HPDE6-E6E7 (cell line): ENCODE measurements at regions not wholly inside any gene's neighbourhood (a gene's known extent, or its start where the extent isn't known, plus 50 kb on each side); places are given as distances from the start of the nearest gene placed in this dataset.

ENCODE experiments used
- DNase-seq: peaks from one replicate; pipeline ENCODE4 v3.0.0; 2011; ENCODE audit warnings: missing footprints; ENCODE audit errors: extremely low spot score

DNA sequence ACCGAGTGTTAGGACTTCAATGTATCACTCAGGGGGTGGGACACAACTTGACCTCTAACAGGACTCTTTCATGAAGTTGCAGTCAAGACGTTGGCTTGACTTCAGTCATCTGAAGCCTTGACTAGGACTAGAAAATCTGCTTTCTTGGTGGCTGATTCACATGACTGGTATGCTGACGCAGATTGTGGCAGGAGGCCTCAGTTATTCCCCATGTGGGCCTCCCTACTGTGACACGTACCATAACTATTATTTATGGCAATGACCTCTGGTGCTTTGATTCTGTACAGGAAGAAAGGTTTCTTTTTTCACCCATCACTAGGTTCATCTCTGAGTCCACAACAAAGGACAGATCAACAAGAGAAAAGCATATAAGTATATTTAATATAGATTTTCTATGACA is 270.4 kb downstream of the NEDD1 start:
- no peak for DNase-seq

DNA sequence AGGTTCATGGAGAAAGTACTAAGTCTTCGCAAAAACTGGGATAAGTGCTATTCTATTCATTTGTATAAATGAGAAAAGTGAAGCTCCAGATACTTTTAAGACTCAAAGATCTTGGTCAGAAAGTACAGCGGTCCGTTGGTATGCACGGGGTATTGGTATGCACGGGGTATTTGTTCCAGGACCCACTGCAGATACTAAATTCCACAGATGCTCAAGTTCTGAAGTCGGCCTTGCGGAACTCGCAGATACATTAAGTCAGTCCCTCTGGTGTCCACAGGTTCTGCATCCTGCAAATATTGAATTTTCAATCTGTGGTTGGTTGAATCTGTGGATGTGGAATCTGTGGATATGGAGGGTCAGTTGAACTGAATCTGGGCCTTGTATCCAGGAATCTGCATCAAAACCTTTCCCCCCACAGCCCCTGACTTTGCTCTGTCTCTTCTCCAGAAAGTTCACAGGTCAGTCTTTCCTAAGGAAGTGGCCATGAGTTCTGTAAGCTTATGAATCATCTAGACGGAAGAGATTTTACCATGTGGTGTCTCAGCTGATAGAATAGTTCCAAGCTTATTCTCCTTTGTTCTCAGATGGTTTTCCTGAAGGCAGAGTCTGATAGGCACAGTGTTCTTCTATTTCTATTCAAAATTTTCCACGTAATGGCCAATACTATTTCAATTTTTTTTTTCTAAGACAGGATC is 274.7 kb downstream of the NEDD1 start:
- DNase-seq: no peak

DNA sequence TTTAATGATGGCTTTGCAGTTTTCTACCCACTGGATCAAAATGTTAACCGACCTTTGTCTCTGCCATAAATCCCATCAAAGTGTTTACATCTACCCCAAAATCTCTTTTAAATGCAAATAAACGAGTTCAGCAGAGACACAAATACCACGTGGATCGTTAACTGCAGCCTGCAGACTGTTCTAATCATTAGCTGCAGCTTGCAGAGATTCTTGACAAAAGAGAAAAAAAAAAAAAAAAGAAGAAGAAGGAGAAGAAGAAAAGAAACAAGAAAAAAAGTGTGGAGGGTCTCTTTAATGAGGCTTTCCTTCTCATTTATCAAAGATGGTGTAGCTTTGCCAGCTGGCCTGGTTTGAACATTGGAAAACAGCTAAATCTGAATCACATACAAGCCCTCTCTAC is 275.7 kb downstream of the NEDD1 start:
- DNase-seq: no peak

DNA sequence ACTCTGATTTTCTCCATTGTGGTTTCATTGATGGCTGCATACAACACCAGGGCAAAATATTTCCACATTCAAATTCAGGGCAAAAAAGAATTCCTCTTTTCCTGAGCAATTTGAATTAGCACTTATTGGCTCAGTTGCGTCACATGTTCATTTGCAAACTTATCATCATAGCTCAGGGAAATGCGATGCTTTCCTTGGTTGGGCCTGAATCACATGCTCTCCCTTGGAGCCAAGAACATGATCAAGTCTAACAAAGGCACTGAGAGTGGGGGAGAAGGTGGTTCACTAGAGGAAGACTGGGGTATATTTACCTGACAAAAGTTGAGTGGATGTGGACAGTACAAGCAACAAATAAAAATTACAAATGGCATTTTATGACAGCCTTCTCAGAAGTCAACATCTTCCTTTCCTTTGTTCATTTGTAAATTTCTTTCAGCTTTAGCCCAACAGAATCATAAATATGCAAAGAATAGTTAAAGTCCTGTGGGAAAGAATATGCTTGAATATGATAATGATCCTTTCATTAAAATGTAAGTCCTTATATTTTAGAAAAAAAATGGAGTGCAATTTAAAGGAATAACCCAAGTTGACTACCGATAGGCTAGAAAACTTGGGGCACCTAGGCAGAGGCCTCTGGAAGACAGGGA is 277.2 kb downstream of the NEDD1 start:
- DNase-seq: no peak

DNA sequence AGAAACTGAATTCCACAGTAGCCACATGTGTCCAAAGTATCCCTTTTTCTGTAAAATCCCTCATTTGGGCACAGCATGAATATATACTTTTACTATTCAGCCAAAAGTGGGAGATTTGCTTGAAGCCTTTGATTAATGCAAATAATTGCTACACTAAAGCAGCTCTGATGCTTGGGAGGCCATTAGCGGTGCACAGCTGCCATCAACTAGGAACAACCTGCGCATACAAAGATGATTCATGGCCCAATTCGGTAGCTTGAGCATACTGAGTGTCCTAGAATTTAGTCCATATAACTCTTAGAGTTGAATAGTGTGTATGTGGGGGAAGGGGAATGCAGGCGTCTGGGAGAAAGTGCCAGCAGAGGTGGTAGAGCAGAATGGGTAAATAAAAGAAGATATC is 277.0 kb upstream of the RMST start:
- no peak for DNase-seq

DNA sequence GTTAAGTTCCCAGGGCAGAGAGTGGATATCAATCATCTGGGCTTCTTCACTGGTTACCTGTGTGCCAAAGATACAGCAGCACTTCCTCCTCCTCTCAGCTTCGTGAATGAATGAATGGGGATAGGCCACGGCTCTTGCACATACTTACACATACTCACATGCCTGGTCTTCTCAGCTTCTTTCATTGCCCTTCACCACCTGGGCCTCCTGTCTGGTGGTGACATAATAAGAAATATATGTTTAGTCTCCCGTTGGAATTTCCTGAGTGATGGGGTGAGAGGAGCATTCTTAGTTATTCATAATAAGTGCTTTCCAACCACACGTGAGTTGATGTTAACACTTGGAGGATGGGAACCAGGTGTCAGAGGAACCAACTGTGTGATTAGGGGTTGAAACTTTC is 268.1 kb upstream of the RMST start:
- DNase-seq: no peak

DNA sequence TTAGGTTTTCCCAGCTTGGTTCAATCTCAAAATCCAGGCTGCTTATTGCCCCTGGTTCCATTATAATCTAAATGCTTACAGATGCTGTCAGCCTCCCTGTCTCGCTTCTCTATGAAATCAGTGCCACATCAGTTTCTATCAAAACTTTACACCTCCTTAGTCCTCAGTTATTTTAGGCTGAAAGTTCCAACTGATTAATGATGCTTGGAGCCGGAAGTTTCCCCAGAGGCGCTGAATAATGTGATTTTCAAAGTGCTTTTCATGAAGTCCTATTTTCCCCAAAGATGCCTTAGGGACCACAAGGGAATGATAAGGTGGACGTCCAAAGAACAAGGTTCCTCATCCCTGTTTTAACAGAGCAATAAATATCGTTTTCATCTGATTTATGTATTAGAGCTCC is 262.4 kb upstream of the RMST start:
- DNase-seq: no peak

DNA sequence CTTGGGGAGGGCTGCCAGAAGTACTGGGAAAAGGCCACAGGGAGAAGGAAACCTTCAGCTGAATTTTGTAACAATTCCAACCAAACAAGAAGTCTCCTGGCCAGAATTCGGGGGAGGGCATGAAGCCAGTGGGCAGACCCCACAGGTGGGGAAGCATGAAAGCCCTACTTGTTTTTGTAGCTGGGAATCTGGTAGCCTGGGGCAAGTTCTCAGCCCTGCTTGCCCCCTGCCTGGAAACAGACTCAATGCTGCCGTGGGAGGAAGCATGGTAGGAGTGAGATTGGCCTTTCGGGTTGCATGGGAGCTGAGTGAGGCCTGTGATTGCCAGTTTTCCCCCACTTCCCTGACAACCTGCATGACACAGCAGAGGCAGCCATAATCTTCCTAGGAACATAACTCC is 259.2 kb upstream of the RMST start:
- no peak for DNase-seq

DNA sequence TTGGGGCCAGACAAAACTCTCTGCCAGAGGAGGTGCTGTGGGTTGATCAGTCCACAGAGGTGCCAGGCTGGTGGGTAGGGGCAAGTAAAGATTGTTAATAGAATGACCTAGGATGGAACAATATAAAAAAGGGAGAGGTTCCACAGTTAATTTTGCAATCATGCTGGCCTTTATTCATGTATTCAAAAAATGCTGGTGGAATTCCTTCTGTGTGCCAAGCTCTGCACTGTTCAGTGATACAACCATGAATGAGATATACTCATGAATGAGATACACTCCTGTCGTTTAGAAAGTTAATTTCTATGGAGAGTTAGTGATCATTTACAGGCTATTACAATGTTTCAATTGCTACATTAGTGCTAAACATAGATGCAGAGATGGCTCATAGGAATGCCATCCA is 252.6 kb upstream of the RMST start:
- no peak for DNase-seq

DNA sequence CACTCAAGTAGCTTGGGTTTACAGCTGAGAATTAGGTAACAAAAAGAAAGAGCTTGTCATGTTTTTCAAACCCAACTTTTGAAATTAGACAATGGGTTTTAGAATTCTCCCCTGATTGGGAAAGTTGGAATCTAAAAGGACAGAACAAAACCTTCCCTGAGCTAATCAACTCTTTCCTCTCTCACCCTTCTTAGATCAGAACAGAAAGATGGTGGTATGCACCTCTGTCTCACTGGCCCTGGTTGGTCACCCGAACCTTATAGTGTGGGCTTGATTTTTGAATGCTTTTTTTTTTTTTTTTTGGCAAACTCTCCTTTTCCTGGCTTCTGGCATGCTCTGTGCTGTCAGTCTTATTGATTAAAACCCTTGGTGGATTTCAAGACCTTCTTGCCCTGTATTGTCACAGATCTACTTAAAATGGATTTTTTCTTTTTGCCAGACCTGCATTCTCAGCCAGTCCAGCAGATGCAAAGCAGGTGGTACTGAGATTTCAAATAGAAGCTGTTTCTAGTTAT is 251.1 kb upstream of the RMST start:
- no peak for DNase-seq

DNA sequence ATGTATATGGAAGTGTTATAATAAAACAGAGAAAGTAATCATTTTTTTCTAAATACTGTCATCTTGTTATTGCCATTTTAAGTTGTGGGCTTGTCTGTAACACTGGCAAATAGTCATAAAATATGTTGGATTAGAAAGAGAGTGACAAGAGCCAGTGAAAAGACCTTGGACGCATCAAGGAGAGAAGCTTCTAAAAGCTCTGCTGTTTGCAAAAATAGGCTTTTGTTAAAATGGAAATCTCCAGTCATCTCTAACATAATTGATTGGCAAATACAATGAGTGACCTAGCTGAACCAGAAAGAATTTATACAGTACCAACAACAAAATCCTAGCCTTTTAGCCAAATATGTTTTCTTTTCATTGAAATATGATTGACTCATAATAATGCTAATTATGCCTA is 245.8 kb upstream of the RMST start:
- DNase-seq: no peak

DNA sequence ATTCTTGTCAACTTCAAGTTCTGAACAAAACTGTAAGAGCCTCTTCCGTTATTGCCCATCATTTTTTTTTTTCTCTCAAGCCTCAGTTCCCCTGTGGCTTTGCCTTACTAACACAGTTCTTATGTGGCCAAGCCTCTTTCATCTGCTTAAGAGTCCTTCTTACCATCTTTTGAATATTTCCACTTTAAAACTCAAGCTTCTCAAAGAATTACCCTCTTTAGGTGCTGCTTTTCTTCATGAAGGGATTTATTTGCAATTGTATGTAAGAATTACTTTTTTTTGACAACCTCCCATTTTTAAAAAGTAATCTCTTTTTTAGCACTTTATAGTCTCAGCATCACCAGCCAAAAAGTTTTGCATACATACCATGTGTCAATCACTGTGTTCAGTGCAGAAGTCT is 240.2 kb upstream of the RMST start:
- no peak for DNase-seq

DNA sequence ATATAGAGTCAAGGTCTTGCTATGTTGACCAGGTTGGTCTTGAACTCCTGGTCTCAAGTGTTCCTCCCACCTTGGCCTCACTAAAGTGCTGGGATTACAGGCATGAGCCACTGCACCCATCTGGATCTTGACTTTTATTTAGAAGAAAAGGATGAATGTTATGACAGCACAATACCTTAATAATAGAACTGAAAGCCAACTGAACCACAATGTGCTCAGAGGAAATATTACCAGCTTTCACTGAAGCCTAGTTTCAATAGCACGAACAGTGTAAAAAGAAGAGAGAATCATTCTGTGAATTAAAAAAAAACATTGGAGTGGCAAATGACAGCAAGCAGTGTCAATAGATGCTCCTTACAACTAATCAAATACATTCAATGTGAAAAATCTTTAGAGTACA is 239.2 kb upstream of the RMST start:
- no peak for DNase-seq

DNA sequence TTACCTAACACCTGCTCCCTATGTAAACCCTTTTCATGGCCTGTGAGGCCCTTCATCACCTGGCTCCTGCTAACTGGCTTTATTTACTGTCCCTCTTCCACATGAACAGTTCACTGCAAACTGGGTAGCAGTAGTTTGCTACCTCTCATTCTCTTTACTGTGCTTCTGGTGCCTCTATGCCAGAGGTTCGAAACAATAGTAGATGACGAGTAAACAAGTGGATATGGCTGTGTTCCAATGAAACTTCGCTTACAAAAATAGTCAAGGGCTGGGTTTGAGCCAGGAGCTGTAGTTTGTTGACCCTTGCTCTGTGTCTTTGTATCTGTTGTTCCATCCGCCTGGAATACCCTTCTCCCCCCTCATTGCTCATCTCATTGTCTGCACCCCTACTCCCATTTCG is 233.6 kb upstream of the RMST start:
- DNase-seq: no peak

DNA sequence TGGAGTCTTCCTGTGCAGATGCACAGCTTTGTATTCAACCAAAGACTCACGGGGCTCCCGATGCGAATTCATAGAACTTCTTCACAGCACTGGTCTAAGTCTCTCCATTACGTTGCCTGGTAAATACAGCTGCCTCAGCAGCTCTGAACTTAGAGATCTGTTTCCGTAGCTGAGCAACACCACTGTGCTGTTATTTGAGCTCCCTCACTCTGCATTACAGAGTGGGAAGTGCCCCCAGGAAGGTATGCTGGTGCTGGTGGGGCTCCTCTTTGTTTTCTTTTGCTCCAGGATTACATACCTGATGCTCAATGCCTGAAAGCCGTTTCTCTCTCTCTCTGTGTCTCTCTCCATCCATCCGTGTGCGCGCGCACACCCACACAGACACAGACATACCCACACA is 227.5 kb upstream of the RMST start:
- no peak for DNase-seq

DNA sequence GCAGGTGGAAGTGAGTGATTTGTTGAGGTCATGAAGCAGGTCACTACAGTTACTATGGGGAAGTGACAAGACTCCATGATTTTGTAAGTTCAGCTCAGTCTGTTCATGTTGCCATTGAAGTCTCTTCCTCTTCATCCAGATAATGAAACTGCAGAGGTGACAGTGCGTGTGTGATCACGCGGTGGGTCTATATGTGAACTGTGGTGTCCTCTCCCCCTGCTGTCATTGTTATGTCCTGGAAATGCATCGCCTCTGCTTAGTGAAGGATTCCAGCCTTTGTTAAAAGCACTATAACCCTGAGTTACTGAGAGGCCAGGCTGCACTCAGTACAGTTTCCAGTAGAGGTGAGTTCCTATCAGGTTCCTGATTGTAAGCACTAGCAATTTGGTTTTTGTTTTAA is 216.2 kb upstream of the RMST start:
- no peak for DNase-seq

DNA sequence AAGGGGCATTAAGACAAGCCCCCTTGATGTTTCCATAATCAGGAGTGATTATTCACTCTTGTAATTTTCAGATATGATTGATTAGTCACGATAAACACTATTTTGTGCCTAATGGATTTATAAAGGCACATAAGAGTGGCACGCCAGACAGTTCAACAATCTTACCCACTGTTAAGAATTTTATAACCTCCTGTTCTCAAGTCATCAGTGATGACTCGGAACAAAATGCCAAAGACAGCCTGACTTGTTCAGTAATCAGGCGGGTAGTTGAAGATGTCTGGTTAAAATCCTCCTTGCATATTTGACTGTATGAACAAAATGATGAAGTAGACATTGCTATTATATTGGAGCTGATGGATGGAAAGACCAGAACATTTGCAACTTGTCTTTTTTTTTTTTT is 212.1 kb upstream of the RMST start:
- DNase-seq: no peak

DNA sequence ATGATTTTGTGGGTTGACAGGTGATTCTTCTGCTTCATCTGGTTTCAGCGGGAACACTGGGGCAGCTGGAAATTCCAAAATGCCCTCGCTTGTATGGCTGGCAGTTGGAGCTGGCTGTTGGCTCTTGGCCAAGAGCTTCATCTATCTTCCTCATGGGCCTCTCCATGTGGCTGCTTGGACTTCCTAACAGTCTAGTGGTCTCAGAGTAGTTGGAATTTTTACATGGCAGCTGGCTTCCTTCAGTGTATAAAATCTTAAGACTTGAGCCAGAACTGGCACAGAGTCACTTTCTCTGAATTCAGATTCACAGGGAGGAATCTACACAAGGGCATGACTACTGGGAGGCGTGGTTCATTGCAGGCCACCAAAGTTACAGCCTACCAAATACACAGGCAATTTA is 204.9 kb upstream of the RMST start:
- no peak for DNase-seq

DNA sequence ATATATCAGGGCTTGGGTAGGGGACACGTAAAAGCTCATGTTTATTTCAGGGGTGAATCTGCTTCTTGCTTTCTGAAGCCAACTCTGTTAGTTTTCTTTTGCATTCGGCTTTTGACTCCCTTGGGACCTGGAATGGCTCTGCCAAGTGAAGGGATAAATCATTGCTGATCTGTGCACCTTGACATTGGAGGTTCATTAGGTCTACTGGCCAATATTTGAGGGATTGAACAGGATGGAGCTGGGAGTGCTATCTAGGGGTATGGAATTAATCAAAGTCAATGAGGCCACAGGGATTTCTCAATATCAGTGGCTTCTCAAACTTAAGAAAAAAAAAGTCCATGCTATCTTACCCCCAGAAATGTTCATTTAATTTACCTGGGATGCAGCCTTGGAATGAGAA is 203.5 kb upstream of the RMST start:
- no peak for DNase-seq

DNA sequence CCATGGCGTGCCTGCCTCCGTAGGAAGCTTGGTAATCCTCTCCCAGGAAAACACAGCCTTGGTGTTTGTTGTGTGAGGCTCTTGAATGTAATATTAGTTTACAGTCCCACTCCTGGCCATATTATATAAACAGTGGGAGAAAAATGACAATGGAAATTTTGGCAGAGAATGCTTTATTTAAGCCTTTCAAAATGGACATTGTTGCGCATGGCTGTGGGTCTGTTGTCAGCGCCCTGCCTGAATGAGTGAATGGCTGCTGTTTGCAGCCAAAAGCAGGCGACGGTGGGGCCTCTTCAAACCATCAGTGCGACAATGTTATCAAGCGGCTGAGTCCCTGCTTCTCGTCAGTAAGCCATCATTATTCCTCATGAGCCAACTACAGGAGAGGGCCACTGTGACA is 201.8 kb upstream of the RMST start:
- DNase-seq: no peak

DNA sequence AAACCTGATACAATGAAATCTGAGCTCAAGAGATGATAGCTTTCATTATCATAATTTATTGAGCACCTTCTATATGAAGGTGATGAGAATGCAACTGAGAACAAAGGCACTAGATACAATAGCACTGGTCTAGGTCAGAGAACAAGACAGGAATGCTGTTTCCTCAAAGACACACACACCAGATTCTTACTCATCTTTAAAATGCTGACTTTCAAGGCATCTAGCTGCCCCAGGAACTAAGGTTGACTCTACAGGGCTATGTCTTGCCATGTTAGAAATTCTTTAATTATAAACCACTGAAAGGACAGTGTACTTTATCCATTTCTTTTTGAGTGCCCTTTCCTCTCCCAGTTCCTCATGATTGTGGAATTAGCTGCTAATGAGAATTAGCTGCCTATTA is 195.4 kb upstream of the RMST start:
- DNase-seq: no peak

DNA sequence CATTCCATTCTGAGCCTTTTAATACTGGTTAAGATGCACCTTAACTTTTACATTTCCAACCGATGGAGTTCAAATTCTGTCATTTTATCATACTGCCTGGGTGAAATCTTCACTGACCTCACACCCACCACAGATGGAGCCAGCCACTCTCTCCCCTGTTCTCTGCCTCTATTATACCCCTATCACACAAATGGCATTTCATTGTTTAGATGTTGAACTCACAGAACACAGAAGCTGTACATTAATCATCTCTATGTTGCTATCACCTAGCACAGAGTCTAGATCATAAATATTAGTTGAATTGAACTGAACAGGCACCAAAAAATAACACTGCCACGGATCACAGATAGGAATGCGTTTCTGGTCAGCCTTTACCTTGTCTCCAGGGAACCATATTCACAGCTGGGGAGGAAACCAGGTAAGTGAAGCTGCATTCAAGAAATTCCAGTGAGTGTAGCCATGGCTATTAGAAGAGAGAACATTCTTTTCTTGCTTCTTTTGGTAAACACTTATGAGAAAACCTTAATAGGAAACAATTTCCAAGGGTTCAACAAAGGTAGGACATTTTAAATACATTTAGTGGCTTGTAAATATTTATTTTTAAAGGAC is 194.9 kb upstream of the RMST start:
- no peak for DNase-seq

DNA sequence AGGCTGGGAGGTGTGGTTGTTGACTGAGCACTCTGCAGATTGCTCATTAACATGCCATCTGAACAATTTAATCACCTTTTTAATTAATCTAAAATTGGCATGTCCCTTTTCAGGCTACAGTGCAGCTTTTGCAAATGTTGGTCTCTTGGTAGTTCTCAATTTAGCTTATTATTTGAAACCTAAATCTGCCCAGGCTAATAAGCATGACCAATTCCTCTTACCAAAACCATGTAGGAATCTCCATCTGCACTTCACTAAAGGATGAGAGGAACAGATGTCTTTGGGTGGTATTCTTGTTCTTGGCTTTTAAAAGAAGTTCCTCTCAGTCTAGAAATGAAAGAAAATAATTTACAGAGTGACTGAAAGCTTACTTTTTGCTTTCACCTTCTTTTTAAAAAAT is 190.1 kb upstream of the RMST start:
- DNase-seq: no peak
